ENCODE measurements at regions not wholly inside any gene's neighbourhood (a gene's known extent, or its start where the extent isn't known, plus 50 kb on each side); places are given as distances from the start of the nearest gene placed in this dataset.

GRCh38 chr3:43873723-43874122, 183.0 kb downstream of the ABHD5 start:
- Histone ChIP-seq H3K79me1 (ENCODE audit: low read depth in 1 of 2, low read length in 2 of 2) (peaks cover 0 to 4% of the 10 kb centered on the region in 2 experiments; a peak in 1 of 4 replicates), H4K5ac (ENCODE audit: low read depth, low read length) (no peak overlapping the region), H4K20me1 (ENCODE audit: insufficient read depth, low read length) (no peaks in the 10 kb centered on the region), H3K4me3 (ENCODE audit: insufficient read depth, low read depth, low read length) (no peak overlapping the region), H3K4me2 (ENCODE audit: low read depth, low read length) (no peak overlapping the region), H3K36me3 (ENCODE audit: control insufficient read depth, insufficient read depth, low read length) (no peaks in the 10 kb centered on the region), H2BK20ac (ENCODE audit: low read depth, low read length) (peak overlapping the region; percentile 46; the same call in 1 of the 2 replicates), H4K8ac (ENCODE audit: low read depth in 2 of 2, low read length in 2 of 2) (no peak overlapping the region), H2BK15ac (ENCODE audit: low read depth, low read length) (peak overlapping the region; percentile 20; the same call in 1 of the 3 replicates), H4K91ac (ENCODE audit: insufficient read depth, low read depth, low read length) (no peak overlapping the region; the same call in 1 of the 2 replicates), H2AK9ac (replicated peaks; ENCODE audit: low read depth, low read length, poor library complexity) (peak overlapping the region; percentile 25), H3K9ac (ENCODE audit: low read depth, low read length) (no peak overlapping the region), H3K23ac (ENCODE audit: low read depth, low read length) (no peak overlapping the region), H3K14ac (replicated peaks; ENCODE audit: low read depth, low read length) (peak overlapping the region; percentile 7; the same call in 1 of the 2 replicates), H2AFZ (replicated peaks; ENCODE audit: low read length, poor library complexity) (peak overlapping the region; percentile 27), H2BK120ac (ENCODE audit: low read depth, low read length) (peak overlapping the region; percentile 12; the same call in 1 of the 2 replicates), H2AK5ac (ENCODE audit: low read depth, low read length) (peak overlapping the region; percentile 65; the same call in 1 of the 2 replicates), H3K9me1 (ENCODE audit: insufficient read depth, low read length) (peaks cover 19% of the 10 kb centered on the region; the same call in 1 of the 2 replicates), H3K9me3 (ENCODE audit: control insufficient read depth, insufficient read depth, low read length) (no peaks in the 10 kb centered on the region), H3K4me1 (ENCODE audit: control insufficient read depth, insufficient read depth, low read length) (peaks cover 26% of the 10 kb centered on the region), H3K56ac (ENCODE audit: extremely low read depth, insufficient read depth, low read length) (no peak overlapping the region), H2BK5ac (ENCODE audit: low read depth, low read length, poor library complexity, severe bottlenecking) (no peak overlapping the region), H3K4ac (ENCODE audit: low read depth, low read length) (peak overlapping the region; percentile 2; the same call in 1 of the 2 replicates), H3K18ac (ENCODE audit: low read depth, low read length) (no peak overlapping the region), H3K27ac (ENCODE audit: insufficient read depth, low read length) (no peak overlapping the region), H3K27me3 (ENCODE audit: control insufficient read depth, insufficient read depth, low read length) (no peaks in the 10 kb centered on the region)
- TF ChIP-seq SMC3 (IDR thresholded peaks at IDR 0.05; ENCODE audit: low read depth, low read length) (no peak), MAZ (IDR thresholded peaks at IDR 0.05; ENCODE audit: borderline replicate concordance, low read depth, low read length) (no peak), RFX5 (IDR thresholded peaks at IDR 0.05; ENCODE audit: low read depth, low read length) (no peak), USF2 (IDR thresholded peaks at IDR 0.05; ENCODE audit: low read depth, low read length) (no peak), BHLHE40 (IDR thresholded peaks at IDR 0.05; ENCODE audit: low read depth, low read length) (no peak), POLR2A (IDR thresholded peaks at IDR 0.05; ENCODE audit: low read depth, low read length) (no peak), CHD1 (IDR thresholded peaks at IDR 0.05; ENCODE audit: low read depth, low read length) (no peak), NFE2L2 (IDR thresholded peaks at IDR 0.05; ENCODE audit: low read depth, low read length) (no peak), FOS (IDR thresholded peaks at IDR 0.05; ENCODE audit: low read depth, low read length) (no peak), CEBPB (IDR thresholded peaks at IDR 0.05; ENCODE audit: low read depth, low read length) (no peak), MXI1 (IDR thresholded peaks at IDR 0.05; ENCODE audit: borderline replicate concordance, low read depth, low read length) (no peak), MAFK (IDR thresholded peaks at IDR 0.05; ENCODE audit: low read depth, low read length) (no peak), RAD21 (IDR thresholded peaks at IDR 0.05; ENCODE audit: low read length) (no peak), RCOR1 (IDR thresholded peaks at IDR 0.05; ENCODE audit: insufficient replicate concordance, low read length) (no peak)
- TF ChIP-seq, protein P1, sequence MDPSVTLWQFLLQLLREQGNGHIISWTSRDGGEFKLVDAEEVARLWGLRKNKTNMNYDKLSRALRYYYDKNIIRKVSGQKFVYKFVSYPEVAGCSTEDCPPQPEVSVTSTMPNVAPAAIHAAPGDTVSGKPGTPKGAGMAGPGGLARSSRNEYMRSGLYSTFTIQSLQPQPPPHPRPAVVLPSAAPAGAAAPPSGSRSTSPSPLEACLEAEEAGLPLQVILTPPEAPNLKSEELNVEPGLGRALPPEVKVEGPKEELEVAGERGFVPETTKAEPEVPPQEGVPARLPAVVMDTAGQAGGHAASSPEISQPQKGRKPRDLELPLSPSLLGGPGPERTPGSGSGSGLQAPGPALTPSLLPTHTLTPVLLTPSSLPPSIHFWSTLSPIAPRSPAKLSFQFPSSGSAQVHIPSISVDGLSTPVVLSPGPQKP (IDR thresholded peaks at IDR 0.05; ENCODE audit: borderline replicate concordance, low read depth, low read length) = no peak
- TF ChIP-seq, protein P2, sequence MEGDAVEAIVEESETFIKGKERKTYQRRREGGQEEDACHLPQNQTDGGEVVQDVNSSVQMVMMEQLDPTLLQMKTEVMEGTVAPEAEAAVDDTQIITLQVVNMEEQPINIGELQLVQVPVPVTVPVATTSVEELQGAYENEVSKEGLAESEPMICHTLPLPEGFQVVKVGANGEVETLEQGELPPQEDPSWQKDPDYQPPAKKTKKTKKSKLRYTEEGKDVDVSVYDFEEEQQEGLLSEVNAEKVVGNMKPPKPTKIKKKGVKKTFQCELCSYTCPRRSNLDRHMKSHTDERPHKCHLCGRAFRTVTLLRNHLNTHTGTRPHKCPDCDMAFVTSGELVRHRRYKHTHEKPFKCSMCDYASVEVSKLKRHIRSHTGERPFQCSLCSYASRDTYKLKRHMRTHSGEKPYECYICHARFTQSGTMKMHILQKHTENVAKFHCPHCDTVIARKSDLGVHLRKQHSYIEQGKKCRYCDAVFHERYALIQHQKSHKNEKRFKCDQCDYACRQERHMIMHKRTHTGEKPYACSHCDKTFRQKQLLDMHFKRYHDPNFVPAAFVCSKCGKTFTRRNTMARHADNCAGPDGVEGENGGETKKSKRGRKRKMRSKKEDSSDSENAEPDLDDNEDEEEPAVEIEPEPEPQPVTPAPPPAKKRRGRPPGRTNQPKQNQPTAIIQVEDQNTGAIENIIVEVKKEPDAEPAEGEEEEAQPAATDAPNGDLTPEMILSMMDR (conservative IDR thresholded peaks at IDR 0.05; ENCODE audit: low read depth, low read length) = no peak
- ATAC-seq (ENCODE audit: low read depth) (no peak), DNase-seq (no peak)
- ChIA-PET CTCF (interaction anchor here (0.5 kb wide), 1 partner anchor 424 kb away, joined by 3 read pairs; no protein-coding TSS in a partner anchor), POLR2A (ENCODE audit: unreplicated experiment) (no interaction called here)
- in situ Hi-C loops (cut with MboI; ENCODE audit: low sequenced_read_pairs) (no loop called here), dilution Hi-C loops (cut with HindIII; ENCODE audit: low sequenced_read_pairs, unreplicated experiment) (no loop called here), intact Hi-C loops (cut with micrococcal nuclease) (loop anchor here (5.0 to 10.0 kb wide), 2 partner anchors 181 to 249 kb away; partner anchors contain the start of genes ABHD5 and ANO10)
- WGBS, 2 experiments (ENCODE audit: extremely low coverage in 2 of 2, insufficient read length in 1 of 2) = 100% methylated on average over 1 of the region's 7 CpGs; no CpG with 5 or more reads in 1 of the 2 experiments
- no TSS peak for BruUV-seq (replicated peaks)

Measured in IMR-90 (cell line).